GM12878 (cell line): ENCODE measurements at regions not wholly inside any gene's neighbourhood (a gene's known extent, or its start where the extent isn't known, plus 50 kb on each side); places are given as distances from the start of the nearest gene placed in this dataset.

Source experiments
- ATAC-seq: fragments of 200-7000 bp; cut with Tn5 transposase; 3 replicates; pipeline ENCODE4 v1.9.1; 2020; ENCODE audit warnings: mild to moderate bottlenecking, moderate library complexity
- BruUV-seq: library from RNA; stranded (reverse); fragments of 400-500 nt; replicated peaks from 2 replicates; lab custom pipeline; 2021; lab: Mats Ljungman, UMichigan
- CTCF ChIA-PET: fragments of 300-600 bp; sonication (Branson Sonifier 250); formaldehyde crosslinking; extraction: SDS; loops from one replicate; lab custom pipeline; 2021; ENCODE audit warnings: inconsistent platforms; lab: Yijun Ruan, JAX
- POLR2A ChIA-PET: fragments of 350-600 bp; formaldehyde crosslinking; extraction: SDS; loops from one replicate; lab custom pipeline; 2021; ENCODE audit warnings: inconsistent platforms; lab: Charles Lee
- RAD21 ChIA-PET: fragments of 300-600 bp; sonication (Branson Sonifier 250); formaldehyde crosslinking; loops from one replicate; lab custom pipeline; 2023; ENCODE audit warnings: antibody characterized with exemption; ENCODE audit not compliant: unreplicated experiment; lab: Charles Lee
- SMC1A ChIA-PET: fragments of 300-600 bp; sonication (Branson Sonifier 250); formaldehyde crosslinking; loops from one replicate; lab custom pipeline; 2023; ENCODE audit not compliant: unreplicated experiment, uncharacterized antibody; lab: Charles Lee
- DNase-seq: peaks from one replicate; pipeline ENCODE4 v3.0.0-alpha.2; 2011; ENCODE audit warnings: low read depth, low spot score
- FAIRE-seq: peaks from 3 replicates; lab custom pipeline; 2011; peaks lifted over from hg19 to GRCh38; lab: Jason Lieb, UNC
- H2AFZ ChIP-seq: 2 replicates; pipeline ENCODE4 v1.6.0; 2011; ENCODE audit warnings: low read depth, low read length, control low read depth; ENCODE audit not compliant: control insufficient read depth
- H3K27ac ChIP-seq: 2 replicates; pipeline ENCODE4 v1.5.1; 2011; ENCODE audit warnings: control low read depth; ENCODE audit not compliant: control insufficient read depth, insufficient read depth
- H3K27me3 ChIP-seq, 2 experiments: replicated peaks in 1 of 2; 2 replicates each; pipeline versions ENCODE4 v1.6.0 to v1.6.1; 2011; ENCODE audit warnings: low read length in 1 of 2; ENCODE audit not compliant: control insufficient read depth in 2 of 2, insufficient read depth in 2 of 2
- H3K36me3 ChIP-seq, 2 experiments: 2 replicates each; pipeline ENCODE4 v1.5.1; 2011; ENCODE audit warnings: low read length in 1 of 2; ENCODE audit not compliant: control insufficient read depth in 2 of 2, insufficient read depth in 2 of 2
- H3K4me1 ChIP-seq: 2 replicates; pipeline ENCODE4 v1.6.1; 2011; ENCODE audit warnings: mild to moderate bottlenecking, low read length, moderate library complexity, mixed read lengths; ENCODE audit not compliant: control insufficient read depth, insufficient read depth
- H3K4me2 ChIP-seq: 2 replicates; pipeline ENCODE4 v1.6.0; 2011; ENCODE audit warnings: control low read depth; ENCODE audit not compliant: control insufficient read depth, insufficient read depth
- H3K4me3 ChIP-seq: fragments of 200-600 bp; sonication (generic); 2 replicates; pipeline ENCODE4 v1.5.1; 2016
- H3K79me2 ChIP-seq: 2 replicates; pipeline ENCODE4 v1.6.0; 2011; ENCODE audit warnings: low read length; ENCODE audit not compliant: control insufficient read depth, insufficient read depth
- H3K9ac ChIP-seq: 2 replicates; pipeline ENCODE4 v1.8.0; 2011; ENCODE audit warnings: low read length, control low read depth, mixed read lengths; ENCODE audit not compliant: control insufficient read depth, insufficient read depth
- H3K9me3 ChIP-seq: replicated peaks from 3 replicates; pipeline ENCODE4 v1.5.1; 2011; ENCODE audit warnings: mild to moderate bottlenecking, low read length; ENCODE audit not compliant: control insufficient read depth, insufficient read depth
- H4K20me1 ChIP-seq: 2 replicates; pipeline ENCODE4 v1.6.0; 2011; ENCODE audit not compliant: control insufficient read depth, insufficient read depth
- BCL3 ChIP-seq: IDR thresholded peaks from 2 replicates; pipeline ENCODE4 v1.6.1; 2011; ENCODE audit warnings: borderline replicate concordance, low read depth, mild to moderate bottlenecking, moderate library complexity, low read length; ENCODE audit not compliant: insufficient read depth, poor library complexity, severe bottlenecking
- BMI1 ChIP-seq: fragments of 450-650 bp; IDR thresholded peaks from 2 replicates; pipeline ENCODE4 v1.6.1; 2016; ENCODE audit warnings: mild to moderate bottlenecking, moderate library complexity, borderline replicate concordance
- CREM ChIP-seq: IDR thresholded peaks from 2 replicates; pipeline ENCODE4 v1.6.1; 2014; ENCODE audit warnings: antibody characterized with exemption, low read depth
- EED ChIP-seq: sonication (generic); IDR thresholded peaks from 2 replicates; pipeline ENCODE4 v1.6.1; 2016; ENCODE audit warnings: antibody characterized with exemption, low read depth
- ESRRA ChIP-seq: IDR thresholded peaks from 2 replicates; pipeline ENCODE4 v1.6.1; 2012; ENCODE audit warnings: mild to moderate bottlenecking, low read length, improper control_type of control experiment
- FOXM1 ChIP-seq: IDR thresholded peaks from 2 replicates; pipeline ENCODE4 v1.6.1; 2012; ENCODE audit warnings: low read depth, mild to moderate bottlenecking, inconsistent platforms, low read length, moderate library complexity
- HCFC1 ChIP-seq: fragments of 150-350 bp; IDR thresholded peaks from 2 replicates; pipeline ENCODE4 v1.6.1; 2014; ENCODE audit warnings: low read length
- HDAC6 ChIP-seq: fragments of 200-600 bp; sonication (generic); IDR thresholded peaks from one replicate; pipeline ENCODE4 v1.8.0; 2017; ENCODE audit warnings: antibody characterized with exemption; ENCODE audit not compliant: unreplicated experiment
- IRF4 ChIP-seq: IDR thresholded peaks from 2 replicates; pipeline ENCODE4 v1.6.1; 2011; ENCODE audit warnings: low read depth, low read length
- MAX ChIP-seq: IDR thresholded peaks from 2 replicates; pipeline ENCODE4 v1.6.1; 2012; ENCODE audit warnings: low read depth, low read length, improper control_type of control experiment
- NFIC ChIP-seq: IDR thresholded peaks from 2 replicates; pipeline ENCODE4 v1.6.1; 2012; ENCODE audit warnings: low read depth, mild to moderate bottlenecking, inconsistent platforms, low read length, moderate library complexity
- SMC3 ChIP-seq: IDR thresholded peaks from 2 replicates; pipeline ENCODE4 v1.6.1; 2011; ENCODE audit warnings: low read length, improper control_type of control experiment, borderline replicate concordance
- SPI1 ChIP-seq: IDR thresholded peaks from 2 replicates; pipeline ENCODE4 v1.6.1; 2011; ENCODE audit warnings: low read depth, mild to moderate bottlenecking, low read length, moderate library complexity, borderline replicate concordance; ENCODE audit not compliant: insufficient read depth
- SREBF1 ChIP-seq: IDR thresholded peaks from 2 replicates; pipeline ENCODE4 v1.6.1; 2012; ENCODE audit warnings: mild to moderate bottlenecking, low read length
- TAF1 ChIP-seq: IDR thresholded peaks from 2 replicates; pipeline ENCODE4 v1.6.1; 2011; ENCODE audit warnings: mild to moderate bottlenecking, low read depth, low read length, borderline replicate concordance
- ZNF207 ChIP-seq: fragments of 450-650 bp; IDR thresholded peaks from 2 replicates; pipeline ENCODE4 v1.6.1; 2014; ENCODE audit warnings: antibody characterized with exemption, mild to moderate bottlenecking, borderline replicate concordance
- WGBS: methylation state at CpG from one replicate; pipeline ENCODE4 v1.1.6; 2016; ENCODE audit warnings: low lambda C conversion rate; ENCODE audit not compliant: insufficient replicate concordance, insufficient coverage; ENCODE audit errors: missing lambda C conversion rate; 5-methylcytosine and 5-hydroxymethylcytosine counted together
- in situ Hi-C: fragments of 300-500 bp; cut with MboI; formaldehyde crosslinking; loops from 9 replicates; pipeline ENCODE4 v1.14.3; 2018; ENCODE audit warnings: mixed read lengths
- intact Hi-C: fragments of 100-400 bp; cut with micrococcal nuclease; formaldehyde crosslinking; loops from one replicate; pipeline ENCODE4 v1.14.2; 2022; ENCODE audit not compliant: unreplicated experiment
- TF ChIP-seq, protein P1 (sequence below): IDR thresholded peaks from 2 replicates; pipeline ENCODE4 v1.6.1; 2012; ENCODE audit warnings: low read depth, low read length, improper control_type of control experiment

DNA sequence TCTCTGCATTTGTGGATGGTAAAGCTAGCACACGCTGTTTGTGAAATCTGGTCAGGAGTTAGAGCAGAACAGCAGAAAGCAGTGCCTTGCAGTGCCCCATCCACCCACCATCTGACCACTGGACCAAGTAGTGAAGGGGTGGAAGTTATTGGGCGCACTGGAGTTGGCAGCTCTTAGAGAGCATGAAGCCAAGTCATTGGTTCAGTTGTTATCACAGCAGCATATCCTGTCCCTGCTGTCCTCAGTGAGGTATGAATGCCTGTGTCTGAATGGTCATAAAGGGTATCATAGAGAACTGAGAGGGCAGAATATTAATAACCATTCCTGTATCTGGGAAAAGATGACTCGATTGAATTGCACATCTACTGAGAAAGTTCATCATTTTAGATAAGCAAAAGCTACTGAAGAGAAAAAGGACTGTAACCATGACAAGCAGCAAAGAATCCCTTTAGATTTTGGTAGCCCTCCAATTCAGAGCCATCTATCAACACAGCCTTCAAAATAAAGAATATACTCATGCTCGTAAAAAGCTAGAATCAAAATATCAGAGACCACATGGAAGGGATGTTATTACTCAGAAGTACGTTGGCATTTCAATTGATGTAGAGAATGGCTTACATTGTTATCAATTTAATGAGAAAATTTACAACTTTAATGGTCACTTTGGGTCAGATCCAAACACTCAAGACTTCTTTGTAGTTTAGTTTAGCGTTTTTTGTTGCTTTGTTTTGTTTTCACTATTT is 919.0 kb downstream of the EFNB2 start:
- RAD21 ChIA-PET, result no interaction called here
- DNase-seq (no peak), ATAC-seq (no peak), FAIRE-seq (no peak)
- H3K79me2 ChIP-seq, result no peaks in the 10 kb centered on the region
- CTCF ChIA-PET, result no interaction called here
- H3K36me3 ChIP-seq, result no peaks in the 10 kb centered on the region
- WGBS, result 14% methylated on average over 6 of the region's 6 CpGs
- in situ Hi-C loops, result no loop called here
- no peak overlapping the region for H2AFZ ChIP-seq
- POLR2A ChIA-PET, result no interaction called here
- H3K27me3 ChIP-seq, result no peaks in the 10 kb centered on the region
- no peak overlapping the region for H3K27ac ChIP-seq
- no peak overlapping the region for H3K4me3 ChIP-seq
- intact Hi-C loops, result no loop called here
- no peak overlapping the region for H3K4me2 ChIP-seq
- no peaks in the 10 kb centered on the region for H3K4me1 ChIP-seq
- no peaks in the 10 kb centered on the region for H3K9me3 ChIP-seq
- TF ChIP-seq SPI1 (no peak), BCL3 (no peak), MAX (no peak), SMC3 (no peak), IRF4 (no peak), SREBF1 (no peak), FOXM1 (no peak), ESRRA (no peak), EED (no peak), NFIC (no peak), CREM (no peak), BMI1 (no peak), ZNF207 (no peak), HCFC1 (no peak), TAF1 (no peak), HDAC6 (no peak)
- TF ChIP-seq, protein P1, sequence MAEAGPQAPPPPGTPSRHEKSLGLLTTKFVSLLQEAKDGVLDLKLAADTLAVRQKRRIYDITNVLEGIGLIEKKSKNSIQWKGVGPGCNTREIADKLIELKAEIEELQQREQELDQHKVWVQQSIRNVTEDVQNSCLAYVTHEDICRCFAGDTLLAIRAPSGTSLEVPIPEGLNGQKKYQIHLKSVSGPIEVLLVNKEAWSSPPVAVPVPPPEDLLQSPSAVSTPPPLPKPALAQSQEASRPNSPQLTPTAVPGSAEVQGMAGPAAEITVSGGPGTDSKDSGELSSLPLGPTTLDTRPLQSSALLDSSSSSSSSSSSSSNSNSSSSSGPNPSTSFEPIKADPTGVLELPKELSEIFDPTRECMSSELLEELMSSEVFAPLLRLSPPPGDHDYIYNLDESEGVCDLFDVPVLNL, result no peak
- no peaks in the 10 kb centered on the region for H4K20me1 ChIP-seq
- no TSS peak for BruUV-seq
- no peak overlapping the region for H3K9ac ChIP-seq
- SMC1A ChIA-PET, result interaction anchor here (0.8 kb wide), 1 partner anchor 8 kb away, joined by 3 read pairs; no protein-coding TSS in a partner anchor
